ENCODE measurements at regions not wholly inside any gene's neighbourhood (a gene's known extent, or its start where the extent isn't known, plus 50 kb on each side); places are given as distances from the start of the nearest gene placed in this dataset.
"Not testable (repeated sequence)": the region's sequence is repeated elsewhere in the genome, so short reads cannot be mapped to it uniquely, and the experiment has no call there.

DNA sequence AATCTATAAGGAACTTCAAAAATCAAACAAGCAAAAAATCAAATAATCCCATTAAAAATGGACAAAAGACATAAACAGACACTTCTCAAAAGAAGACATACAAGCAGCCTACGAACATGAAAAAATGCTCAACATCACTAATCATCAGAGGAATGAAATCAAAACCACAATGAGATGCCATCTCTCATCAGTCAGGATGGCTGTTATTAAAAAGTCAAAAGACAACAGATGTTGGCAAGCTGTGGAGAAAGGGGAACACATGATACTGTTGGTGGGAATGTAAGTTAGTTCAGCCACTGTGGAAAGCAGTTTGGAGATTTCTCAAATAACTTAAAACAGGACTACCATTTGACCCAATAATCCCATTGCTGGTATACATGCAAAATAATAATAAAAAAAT, 226.4 kb downstream of the S1PR1 start:
- DNase-seq (ENCODE audit: low read depth in 4 of 4, low spot score in 3 of 4) = no peak

DNA sequence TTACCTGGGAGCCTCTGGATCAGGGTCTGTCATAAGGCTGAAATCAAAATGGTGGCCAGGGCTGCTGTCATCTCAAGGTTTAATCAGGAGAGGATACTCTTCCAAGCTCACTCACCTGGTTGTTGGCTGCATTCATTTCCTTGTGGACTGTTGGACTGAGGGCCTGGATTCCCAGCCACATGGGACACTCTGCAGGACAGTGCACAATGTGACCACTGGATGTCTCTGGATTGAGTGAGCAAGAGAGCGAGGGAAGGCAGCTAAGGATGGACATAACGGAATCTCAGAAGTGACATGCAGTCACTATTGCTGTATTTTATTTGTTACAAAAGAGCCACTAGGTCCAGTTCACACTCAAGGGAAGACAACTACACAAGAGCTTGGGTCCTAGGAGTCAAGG, 229.1 kb downstream of the S1PR1 start:
- DNase-seq (ENCODE audit: low read depth in 4 of 4, low spot score in 3 of 4) = no peak

DNA sequence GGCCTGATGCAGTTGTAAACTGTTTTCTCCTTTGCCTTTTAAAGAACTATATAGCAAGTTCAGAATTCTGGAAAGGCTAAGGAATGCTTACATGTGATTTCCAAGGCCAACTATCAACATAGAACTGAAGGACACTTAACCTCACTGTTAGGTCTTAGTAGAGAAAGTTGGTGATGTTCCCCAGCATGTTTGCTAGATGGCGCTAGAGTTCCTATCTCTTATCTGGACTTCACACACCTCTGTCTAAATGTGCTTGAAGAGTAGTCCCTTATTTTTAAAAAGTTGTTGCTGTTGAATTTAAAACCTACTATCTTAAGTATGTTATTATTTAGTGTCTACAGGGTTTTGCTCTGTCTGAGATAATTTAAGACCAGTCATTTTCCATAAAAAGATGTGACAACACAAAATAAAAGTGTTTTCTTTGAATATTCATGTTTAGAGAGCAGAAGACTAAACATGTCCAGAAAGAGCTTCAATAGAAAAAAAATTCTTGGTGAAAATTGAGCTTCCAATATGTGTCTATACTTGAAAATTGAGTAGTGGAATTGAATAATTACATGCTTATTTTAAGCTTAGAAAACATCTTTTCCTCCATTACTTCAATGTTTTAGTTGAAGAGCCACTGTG, 237.3 kb downstream of the S1PR1 start:
- no peak for DNase-seq (ENCODE audit: low read depth in 4 of 4, low spot score in 3 of 4)

DNA sequence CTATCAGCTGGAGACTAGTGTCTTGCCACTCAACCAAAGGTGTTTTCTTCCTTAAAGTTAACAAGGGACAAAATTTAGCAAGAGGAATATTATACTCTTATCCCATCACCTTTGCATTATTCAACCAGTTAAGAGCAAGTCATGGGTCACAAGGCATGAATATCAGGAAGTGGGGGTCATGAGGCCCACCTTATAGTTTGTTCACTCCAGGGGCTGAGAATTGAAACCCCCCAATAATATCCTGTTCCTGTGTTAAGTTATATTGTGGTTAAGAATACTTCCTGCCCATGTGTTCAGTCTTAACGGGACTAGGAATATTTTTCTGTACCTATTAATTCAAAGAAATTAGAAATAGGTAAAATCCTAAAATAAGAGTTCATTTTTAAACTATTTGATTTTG, 239.7 kb downstream of the S1PR1 start:
- no peak for DNase-seq (ENCODE audit: low read depth in 4 of 4, low spot score in 3 of 4)

DNA sequence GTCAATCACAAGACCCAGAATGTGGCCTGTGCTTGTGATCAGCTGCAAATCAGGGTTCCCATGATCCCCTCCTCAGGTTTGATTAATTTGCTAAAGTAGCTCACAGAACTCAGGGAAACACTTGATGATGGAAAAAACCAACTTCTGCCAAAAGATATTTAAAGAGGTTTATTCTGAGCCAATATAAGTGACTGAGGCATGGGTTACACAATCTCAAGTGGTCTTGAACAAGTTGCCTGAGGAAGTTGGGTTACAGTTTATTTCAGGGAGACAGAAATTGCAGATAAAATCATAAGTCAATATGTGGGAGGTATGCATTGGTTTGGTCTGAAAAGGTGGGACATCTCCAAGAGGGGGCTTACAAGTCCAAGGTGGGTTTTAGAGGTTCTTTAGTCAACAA, 243.1 kb downstream of the S1PR1 start:
- no peak for DNase-seq (ENCODE audit: low read depth in 4 of 4, low spot score in 3 of 4)

DNA sequence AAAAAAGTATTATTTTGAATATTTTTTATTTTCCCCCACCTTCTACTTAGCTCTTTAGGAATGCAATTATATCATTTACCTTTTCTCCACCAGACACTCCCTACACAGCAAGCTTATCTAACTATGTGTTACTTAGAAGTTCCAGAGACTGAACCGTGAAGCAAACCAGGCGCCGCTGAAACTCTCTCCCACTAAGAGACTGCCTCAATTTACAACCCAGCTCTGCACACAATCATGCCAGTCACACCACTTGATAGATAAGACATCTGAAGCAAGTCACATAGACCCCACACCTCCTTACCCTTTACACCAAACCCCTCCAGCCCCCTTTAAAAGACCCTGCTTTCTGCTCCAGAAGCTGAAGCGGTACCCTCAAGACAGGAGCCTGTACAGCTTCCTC, 245.5 kb downstream of the S1PR1 start:
- DNase-seq (ENCODE audit: low read depth in 4 of 4, low spot score in 3 of 4) = no peak

DNA sequence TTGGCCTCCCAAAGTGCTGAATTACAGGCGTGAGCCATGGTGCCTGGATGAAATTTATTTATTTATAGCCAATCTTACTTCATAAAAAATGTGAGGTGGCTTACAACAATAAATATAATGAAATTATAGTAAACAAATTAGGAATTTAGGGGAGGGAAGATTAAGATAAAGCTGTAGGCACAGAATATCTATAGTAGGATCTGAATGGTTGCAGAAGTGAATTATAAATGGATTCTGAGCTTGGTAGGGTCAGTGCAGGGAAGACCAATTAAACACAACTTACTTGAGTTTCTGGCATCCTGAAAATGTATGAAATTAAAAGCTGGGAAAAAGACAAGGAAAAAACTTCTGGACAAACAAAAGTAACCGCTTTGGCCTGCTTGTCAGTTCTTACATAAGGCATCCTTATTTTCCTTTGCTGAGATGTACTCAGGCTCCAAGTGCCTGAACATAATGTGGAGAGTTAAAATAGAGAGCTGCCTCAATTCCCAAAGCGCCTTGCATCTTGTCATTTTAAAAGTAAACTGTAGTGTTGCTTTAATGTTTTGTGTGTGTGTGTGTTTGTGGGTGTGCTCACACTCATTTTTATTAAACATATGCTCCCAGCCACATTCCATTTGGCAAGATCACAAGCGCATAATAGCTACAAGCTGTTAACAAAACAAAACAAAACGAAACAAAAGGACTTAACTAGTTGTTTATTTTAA, 247.3 kb downstream of the S1PR1 start:
- peak in 2 of 4 donors; percentile 3 to 7 for DNase-seq (ENCODE audit: low read depth in 4 of 4, low spot score in 3 of 4)

DNA sequence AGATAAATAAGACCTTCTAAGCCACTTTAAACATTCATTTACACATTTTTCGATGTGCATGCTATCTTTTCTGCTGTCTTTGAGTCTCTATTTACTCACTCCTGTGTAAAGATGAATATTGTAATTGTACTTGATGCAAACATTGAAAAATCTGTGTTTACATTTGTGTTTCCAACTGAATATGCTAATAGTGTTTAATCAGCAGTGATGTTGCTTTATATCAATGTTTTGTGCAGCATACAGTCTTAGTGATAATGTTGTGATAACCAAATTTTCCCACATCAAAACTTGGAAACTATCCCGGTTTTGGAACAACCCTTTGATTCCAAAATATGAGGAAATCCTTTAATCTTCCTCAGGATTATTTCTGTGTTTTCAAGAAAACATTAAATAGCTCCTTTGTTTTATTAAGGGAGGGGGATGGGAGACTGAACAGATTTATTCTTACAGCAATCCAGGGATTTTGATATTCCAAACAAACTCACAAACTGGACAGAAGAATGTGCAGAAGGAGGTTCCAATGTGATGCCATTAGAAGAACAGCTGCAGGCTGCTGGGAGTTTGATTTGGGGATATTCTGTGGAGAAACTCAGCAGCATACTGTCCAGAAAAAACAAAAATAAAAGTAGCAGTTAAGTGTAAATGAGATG, 248.0 kb downstream of the S1PR1 start:
- peak in 2 of 4 donors; percentile 16 to 35 for DNase-seq (ENCODE audit: low read depth in 4 of 4, low spot score in 3 of 4)

DNA sequence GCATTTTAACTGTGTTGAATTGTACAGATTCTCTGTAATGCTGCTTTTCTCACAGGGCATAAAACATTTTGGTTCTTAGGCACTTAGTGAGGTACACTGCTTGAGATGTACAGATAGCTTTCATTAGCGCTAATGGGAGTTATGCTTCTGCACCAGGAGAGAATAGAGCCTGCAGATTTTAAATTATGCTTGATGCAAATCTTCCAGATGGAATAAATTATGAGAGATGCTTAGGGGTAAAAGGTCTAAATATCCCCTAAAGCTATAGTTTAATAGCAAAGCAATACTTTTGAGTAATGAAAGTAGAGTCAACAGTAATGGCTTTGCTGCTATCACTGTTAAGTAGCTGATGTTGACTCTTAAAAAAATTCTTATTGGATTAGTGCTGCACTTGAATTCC, 248.9 kb downstream of the S1PR1 start:
- no peak for DNase-seq (ENCODE audit: low read depth in 4 of 4, low spot score in 3 of 4)

DNA sequence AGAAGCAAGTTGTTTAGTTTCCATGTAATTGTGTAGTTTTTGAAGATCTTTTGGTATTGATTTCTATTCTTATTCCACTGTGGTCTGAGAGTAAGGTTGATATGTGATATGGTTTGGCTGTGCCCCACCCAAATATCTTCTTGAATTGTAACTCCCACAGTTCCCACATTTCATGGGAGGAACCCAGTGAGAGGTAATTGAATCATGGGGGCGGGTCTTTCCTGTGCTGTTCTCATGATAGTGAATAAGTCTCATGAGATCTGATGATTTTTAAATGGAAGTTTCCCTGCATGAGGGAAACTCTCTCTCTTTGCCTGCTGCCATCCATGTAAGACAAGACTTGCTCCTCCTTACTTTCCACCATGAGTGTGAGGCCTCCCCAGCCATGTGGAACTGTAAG, 255.3 kb downstream of the S1PR1 start:
- not testable (repeated sequence) for DNase-seq (ENCODE audit: low read depth in 4 of 4, low spot score in 3 of 4)

DNA sequence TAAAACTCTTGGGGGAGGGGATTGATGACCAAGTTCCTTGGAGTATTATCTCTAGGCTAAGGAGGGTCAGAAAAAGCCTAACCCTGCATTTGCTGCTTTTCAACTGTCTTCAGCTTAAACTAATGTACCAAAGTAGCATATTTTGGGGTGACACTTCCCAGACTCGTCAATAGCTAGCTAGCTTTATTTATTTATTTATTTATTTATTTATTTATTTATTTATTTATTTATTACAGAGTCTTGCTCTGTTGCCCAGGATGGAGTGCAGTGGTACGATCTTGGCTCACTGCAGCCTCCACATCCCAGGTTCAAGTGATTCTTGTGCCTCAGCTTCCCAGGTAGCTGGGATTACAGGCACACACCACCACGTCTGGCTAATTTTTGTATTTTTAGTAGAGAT, 257.1 kb downstream of the S1PR1 start:
- DNase-seq (ENCODE audit: low read depth in 4 of 4, low spot score in 3 of 4) = not testable (repeated sequence)

DNA sequence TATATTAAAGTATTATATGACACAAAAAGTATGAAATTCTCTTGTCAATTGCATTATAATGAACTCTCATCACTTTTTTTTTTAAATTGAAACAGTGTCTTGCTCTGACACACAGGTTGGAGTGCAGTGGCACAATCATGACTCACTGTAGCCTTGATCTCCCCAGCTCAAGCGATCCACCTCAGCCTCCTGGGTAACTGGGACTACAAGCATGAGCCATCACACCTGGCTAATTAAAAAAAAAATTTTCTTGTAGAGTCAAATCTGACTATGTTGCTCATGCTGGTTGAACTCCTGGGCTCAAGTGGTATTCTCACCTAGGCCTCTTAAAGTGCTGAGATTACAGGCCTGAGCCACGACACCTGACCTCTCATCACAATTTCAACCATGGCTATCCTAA, 259.3 kb downstream of the S1PR1 start:
- no peak for DNase-seq (ENCODE audit: low read depth in 4 of 4, low spot score in 3 of 4)

DNA sequence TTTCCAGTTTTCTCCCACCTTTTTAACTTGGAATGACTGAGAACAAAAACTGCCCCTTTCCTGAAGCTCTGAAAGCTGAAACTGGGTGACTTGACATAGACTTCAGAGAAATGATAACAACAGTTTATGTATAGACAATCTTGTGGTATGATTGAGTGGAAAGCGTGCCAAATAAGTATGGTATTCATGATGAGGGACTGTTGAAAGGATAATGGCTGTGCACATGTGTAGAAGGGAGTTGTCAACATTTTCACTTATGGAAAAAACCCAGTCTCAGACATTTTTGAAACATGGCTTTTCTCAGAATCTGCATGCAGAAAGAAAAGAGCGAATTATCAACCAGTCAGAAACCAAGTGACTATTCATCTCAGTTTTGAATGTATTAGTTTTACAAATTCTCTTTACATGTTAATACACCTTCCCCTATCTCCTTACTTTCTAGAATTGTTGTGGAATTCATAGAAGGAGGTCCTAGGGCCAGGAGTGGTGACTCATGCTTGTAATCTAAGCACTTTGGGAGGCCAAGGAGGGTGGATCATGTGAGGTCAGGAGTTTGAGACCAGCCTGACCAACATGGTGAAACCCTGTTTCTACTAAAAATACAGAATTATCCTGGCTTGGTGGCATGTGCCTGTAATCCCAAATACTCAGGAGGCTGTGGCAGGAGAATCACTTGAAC, 261.2 kb downstream of the S1PR1 start:
- DNase-seq (ENCODE audit: low read depth in 4 of 4, low spot score in 3 of 4) = no peak

DNA sequence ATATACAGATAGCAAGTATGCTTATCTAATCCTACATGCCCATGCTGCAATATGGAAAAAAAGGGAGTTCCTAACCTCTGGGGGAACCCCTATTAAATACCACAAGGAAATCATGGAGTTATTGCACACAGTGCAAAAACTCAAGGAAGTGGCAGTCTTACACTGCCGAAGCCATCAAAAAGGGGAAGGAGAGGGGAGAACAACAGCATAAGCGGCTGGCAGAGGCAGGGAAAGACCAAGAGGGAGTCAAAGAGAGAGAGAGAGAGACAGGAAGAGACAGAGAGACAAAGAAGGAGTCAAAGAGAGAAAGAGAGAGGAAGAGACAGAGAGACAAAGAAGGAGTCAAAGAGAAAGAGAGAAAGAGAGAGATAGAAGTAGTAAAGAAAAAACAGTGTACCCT, 267.3 kb downstream of the S1PR1 start:
- not testable (repeated sequence) for DNase-seq (ENCODE audit: low read depth in 4 of 4, low spot score in 3 of 4)

DNA sequence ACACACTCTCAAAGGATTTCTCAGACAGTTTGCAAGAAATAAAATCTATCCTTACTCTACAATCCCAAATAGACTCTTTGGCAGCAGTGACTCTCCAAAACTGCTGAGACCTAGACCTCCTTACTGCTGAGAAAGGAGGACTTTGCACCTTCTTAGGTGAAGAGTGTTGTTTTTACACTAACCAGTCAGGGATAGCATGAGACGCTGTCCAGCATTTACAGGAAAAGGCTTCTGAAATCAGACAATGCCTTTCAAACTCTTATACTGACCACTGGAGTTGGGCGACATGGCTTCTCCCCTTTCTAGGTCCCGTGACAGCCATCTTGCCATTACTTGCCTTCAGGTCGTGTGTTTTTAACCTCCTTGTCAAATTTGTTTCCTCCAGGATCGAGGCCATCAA, 268.4 kb downstream of the S1PR1 start:
- DNase-seq (ENCODE audit: low read depth in 4 of 4, low spot score in 3 of 4) = not testable (repeated sequence)

DNA sequence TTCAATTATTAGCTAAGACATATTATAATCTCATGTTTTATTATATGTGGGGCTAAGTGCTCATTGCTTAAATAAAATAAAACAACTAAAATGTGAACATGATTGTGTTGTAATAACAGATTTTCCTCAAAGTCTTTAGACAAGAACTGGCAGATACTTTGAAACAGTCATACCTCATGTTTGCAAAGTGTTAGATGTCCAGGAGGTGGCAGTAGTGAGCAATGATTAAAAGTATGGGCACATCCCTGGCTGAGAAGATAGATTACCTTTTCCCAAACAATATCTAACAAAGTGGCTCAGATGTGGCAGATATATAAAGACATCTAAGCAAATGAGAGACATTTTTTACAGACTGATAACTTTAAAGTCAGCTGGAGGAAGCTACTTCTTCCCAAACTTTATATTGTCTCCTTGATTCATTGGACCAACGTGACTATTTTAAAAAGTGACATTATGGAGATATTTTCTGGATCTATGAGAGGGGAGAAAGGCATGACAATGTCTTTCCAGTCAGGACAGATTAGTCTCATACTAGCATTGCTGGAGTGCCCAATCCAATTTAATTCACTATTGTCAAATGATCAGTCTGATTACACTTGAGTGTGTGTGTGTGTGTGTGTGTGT, 269.8 kb downstream of the S1PR1 start:
- peak in 2 of 4 donors; percentile 8 to 16 for DNase-seq (ENCODE audit: low read depth in 4 of 4, low spot score in 3 of 4)

DNA sequence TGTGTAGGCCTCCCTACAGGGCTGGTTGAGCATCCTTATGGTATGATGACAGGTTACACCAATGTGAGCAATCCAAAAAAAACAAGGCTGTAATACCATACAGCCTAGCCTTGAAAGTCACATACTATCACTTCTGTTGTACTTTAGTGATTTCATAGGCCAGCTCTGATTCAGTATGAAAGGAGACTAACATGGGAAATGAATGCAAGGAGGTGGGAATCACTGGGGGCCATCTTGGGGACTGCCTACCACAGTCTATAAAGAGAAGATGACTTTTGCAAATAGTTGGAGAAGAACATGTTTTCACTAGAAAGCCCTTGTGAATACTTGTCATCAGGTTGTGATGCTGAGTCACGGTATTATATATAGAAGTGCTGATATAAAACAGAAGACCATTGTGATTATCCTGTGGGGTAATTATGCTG, 270.7 kb downstream of the S1PR1 start:
- DNase-seq (ENCODE audit: low read depth in 4 of 4, low spot score in 3 of 4) = no peak

DNA sequence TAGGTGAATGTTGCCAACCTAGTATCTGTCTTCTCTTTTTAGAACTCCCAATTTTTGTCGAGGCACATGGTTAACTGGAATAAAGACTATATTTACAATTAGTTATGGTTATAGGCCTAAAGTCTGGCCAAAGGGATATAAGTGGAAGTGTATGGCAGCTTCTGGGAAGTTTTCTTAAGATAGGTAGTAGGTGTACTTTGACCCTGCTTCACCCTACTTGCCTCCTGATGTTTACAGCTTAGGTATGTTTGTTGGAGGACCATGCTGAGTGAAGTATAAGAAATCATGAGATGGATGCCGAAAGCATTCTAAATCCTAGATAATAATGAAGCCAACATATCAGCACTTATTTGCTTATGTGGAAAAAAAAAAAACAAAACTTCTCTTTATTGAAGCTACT, 272.1 kb downstream of the S1PR1 start:
- DNase-seq (ENCODE audit: low read depth in 4 of 4, low spot score in 3 of 4) = no peak

DNA sequence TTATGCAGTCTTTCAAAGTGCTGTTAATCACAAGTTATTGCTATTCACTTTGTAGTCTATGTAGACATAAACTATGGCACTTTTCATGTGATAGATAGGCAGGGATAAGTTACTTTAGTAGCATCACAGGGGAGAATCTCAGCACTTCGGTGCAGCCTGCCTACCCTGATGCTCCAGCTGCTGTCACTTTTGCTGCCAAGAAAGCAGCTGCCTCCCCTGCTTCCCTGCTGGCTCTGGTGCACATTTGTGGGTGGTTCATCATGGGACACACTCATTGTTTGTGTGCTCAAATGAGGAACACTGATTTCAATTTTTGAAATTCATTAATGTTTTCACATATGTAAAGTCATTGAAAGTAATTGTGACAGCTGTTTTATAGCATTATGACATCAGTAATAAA, 272.6 kb downstream of the S1PR1 start:
- DNase-seq (ENCODE audit: low read depth in 4 of 4, low spot score in 3 of 4) = no peak

DNA sequence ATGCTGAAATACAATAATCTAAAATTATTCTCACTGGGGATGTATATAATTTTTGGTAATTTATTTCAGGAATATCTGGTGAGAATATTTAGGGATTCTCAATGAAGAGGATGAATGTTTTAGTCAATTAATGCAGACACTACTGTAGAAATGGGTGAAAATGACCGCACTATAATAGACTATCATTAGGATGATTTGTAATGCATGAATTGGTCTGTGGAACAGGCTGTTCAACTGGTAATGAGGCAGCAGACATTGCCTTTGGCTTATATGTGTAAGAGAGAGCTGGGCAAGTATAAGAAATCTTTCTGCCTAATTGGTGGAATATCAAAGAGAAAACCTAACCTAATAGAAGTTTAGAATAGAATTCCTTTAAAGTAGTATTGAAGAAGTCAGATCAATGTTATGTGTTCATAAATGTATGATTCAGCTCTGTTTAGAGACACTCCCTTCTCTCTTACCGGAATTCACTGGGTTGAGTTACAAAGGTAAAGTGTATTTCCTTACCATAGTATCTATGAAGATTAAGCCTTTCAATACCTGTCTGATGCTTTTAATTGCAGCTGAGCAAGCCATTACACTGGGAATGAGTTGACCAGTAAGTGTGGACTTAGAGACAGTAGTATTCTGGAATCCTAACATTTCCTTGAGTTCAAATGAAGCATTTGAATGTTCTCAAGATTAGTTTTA, 274.5 kb downstream of the S1PR1 start:
- DNase-seq (ENCODE audit: low read depth in 4 of 4, low spot score in 3 of 4) = no peak

All from right renal pelvis (tissue), 4 donors.